NCI-H510A (cell line): ENCODE measurements at regions not wholly inside any gene's neighbourhood (a gene's known extent, or its start where the extent isn't known, plus 50 kb on each side); places are given as distances from the start of the nearest gene placed in this dataset.
"Not testable (repeated sequence)": the region's sequence is repeated elsewhere in the genome, so short reads cannot be mapped to it uniquely, and the experiment has no call there.

Experiments used
- DNase-seq: peaks from one replicate; lab custom pipeline; 2025; lab: John Stamatoyannopoulos, UW

DNA sequence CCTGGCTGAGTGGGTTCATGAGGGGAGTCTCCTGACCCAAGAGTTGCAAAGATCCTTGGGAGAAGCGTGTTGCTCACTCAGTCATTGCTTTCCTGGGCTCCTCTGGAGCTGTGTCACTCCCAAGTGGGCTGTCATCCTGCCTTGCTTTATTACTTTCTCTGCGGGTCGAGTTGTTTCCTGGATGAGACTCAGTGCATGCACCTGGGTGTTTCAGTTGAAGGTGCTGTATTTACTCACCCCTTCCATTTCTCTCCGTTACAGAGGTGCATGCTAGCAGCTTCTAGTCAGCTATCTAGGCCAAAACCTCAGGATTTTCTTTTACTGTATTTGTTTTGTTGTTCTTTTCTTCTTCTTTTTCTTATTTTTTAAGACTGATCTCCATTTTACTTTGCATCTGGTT lies 785.5 kb upstream of the EDIL3 start:
- no peak for DNase-seq

DNA sequence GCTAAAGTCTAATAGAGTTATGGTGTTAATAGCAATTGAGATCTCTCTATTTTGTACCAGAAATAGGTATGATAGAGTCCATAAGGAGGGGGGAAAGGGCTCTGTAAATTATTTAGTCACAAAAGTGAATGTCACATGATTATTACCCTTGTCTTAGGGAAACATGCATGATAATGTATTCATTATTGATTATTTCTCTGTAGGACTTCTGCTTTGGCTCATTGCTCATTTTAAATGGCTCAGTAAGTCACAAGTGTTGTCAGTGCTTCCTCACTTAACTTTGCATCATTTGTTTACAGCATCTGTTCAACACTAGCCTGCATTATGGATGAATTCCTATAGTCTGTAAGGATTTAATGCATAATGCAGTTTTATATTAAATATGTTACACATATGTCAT lies 788.8 kb upstream of the EDIL3 start:
- DNase-seq = no peak

DNA sequence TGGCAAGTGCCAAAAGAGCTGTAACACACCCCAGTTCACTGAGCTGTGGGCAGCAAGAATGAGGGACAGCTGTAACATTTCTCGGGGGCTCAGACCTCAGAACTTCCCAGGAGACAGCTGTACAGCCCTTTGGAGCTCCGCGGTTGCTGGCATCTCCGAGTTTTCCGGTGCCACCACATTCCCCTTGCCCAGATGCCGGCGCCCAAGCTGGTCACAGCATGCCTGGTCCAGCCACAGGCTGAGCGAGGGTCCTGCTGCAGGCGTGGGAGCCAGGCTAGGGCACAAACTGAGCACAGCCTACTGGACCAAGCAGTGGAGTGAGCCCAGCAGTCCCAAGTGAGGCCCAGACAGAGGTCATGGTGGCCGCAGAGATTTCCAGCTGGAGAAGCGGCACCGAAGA lies 797.7 kb upstream of the EDIL3 start:
- DNase-seq = no peak

DNA sequence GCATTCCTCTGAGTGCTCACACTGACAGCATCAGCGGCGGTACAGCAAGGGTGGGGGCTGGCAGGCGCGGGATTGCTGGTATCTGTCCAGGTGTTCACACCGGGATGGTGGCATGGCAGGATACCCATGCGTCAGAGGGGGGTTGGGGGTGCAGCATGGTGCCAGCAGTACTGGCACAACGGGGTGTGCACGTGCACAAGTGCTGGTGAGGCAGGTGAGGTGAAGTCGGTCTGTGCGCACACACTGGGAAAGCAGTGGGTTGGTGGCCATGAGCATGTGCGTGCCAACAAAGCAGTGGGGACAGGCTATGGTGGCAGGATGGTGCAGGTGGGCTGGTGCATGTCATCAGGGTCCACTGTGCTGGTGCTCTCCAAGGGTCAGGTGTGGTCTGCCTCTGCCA lies 819.6 kb upstream of the EDIL3 start:
- no peak for DNase-seq

DNA sequence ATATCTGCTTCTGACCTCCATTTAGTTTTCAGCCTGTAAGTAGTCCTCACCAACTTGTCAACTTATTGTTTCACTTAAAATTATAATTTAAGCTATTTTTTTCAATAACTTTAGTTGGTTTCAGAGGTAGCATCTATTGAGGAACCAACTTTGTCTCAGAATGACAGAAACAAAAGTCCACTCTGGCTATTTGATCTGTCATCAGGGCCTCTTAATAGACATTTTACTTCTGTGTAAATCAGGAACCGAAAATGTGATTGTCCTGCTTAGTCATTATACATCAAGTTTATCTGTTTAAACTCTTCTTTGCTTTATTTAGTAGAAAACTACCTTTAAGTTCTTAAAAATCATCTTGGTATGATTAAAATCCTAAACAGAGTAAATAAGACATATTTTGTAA lies 820.8 kb upstream of the EDIL3 start:
- DNase-seq = no peak

DNA sequence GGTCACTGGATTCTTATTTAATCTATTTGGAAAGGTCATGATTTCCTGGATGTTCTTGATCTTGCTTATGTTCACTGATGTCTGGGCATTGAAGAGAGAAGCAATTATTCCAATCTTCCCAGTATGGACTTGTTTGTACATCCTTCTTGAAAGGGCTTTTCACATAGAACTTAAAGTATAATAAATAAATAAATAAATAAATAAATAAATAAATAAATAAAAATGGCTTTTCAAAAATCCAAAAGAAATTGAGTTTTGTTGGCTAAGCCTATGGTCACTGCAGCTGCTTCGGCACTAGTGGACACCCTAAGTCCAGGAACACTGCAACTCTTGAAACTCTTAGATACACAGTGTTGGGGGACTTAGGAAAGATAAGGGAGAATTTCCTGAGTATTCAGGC lies 840.7 kb upstream of the EDIL3 start:
- DNase-seq = no peak

DNA sequence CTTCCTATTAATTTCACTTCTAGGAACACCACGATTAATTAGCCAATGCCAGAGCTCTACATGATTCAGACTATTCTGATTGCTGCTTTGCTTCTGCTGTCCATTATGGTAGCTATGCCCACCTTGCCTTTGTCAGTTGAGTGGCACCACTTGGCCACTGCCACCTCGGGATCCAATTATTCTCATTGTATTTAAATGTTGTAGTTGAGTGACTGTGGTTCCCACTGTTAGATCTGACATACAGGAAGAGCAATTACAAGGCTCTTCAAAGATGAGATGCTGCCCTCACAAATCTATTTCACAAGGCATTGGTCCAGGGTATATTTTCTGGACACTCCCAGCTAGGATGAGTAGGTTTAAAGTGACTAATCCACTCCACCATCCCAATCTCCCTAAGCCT lies 864.5 kb upstream of the EDIL3 start:
- no peak for DNase-seq

DNA sequence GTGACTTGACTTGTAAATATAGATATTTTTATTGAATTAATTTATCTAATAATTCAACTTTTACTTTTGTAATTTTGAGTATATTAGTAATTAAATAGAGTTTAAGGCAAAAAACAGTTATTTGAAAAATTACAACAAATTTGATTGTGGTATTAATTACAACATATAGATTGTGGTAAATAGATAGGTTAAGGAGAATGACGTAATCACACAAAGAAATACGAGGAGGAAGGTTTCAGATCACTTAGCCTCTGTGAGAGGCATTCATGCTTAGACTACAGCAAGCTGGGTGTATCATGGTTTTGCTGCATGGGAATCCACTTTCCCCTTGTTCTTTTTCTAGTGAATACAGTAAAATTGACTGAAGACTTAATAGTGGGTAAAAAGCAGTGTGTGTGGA lies 878.4 kb upstream of the EDIL3 start:
- no peak for DNase-seq

DNA sequence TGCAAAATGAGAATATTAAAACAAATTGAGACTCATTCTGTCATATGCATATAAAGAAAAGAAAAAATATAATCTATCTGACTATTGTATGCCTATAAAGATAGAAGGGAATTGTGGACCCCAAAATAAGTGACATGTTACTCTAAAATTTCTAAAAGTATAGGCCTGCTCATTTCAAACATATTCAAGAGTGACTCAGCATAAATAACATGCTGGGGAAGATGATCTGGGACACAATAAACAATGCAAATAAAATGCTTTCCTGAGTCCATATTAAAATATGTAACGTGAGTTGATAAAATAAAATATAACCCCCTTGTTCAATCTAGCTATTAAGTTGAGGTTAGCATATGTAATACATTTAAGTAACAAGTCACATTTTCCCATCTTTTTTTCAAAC lies 882.0 kb upstream of the EDIL3 start:
- no peak for DNase-seq

DNA sequence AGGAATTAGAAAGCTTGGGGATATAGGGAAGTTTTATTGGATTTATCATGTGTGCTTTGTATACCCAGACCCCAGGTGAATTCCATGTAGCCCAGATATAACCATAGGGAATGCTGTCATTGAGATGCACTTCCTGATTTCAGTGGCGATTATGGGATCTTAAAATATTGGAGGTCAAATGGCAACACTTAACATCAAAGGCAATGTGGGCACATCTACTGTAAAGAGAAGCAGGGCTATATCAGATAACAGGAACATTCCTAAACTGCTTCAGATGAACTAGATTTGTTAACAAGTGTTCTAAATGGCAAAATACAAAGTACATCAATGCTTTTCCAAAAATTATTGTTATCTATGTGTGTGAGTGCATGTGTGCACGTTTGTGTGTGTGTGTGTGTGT lies 883.5 kb upstream of the EDIL3 start:
- DNase-seq = no peak

DNA sequence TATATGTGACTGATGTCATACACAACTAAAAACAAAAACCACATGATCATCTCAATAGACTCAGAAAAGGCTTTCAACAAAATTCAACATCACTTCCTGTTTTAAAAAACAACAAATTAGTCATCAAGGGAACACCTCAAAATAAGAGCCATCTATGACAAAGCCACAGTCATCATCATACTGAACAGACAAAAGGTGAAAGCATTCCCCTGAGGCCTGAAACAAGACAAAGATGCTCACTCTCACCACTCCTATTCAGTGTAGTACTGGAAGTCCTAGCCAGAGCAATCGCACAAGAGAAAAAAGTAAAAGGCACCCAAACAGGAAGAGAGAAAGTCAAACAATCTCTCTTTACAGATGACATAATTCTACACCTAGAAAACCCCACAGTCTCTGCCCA lies 893.5 kb upstream of the EDIL3 start:
- DNase-seq = no peak

DNA sequence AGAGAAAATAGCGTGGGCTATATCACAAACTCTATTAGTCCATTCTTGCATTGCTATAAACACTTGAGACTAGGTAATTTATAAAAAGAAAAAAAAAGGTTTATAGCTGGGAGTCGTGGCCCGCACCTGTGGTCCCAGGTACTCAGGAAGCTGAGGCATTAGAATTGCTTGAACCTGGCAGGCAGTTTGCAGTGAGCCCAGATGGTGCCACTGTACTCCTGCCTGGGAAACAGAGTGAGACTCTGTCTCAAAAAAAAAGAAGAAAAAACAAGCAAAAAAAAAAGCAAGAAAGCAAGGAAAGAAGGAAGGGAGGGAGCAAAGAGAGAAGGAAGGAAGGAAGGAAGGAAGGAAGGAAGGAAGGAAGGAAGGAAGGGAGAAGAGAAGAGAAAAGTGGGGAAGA lies 904.2 kb upstream of the EDIL3 start:
- no peak for DNase-seq

DNA sequence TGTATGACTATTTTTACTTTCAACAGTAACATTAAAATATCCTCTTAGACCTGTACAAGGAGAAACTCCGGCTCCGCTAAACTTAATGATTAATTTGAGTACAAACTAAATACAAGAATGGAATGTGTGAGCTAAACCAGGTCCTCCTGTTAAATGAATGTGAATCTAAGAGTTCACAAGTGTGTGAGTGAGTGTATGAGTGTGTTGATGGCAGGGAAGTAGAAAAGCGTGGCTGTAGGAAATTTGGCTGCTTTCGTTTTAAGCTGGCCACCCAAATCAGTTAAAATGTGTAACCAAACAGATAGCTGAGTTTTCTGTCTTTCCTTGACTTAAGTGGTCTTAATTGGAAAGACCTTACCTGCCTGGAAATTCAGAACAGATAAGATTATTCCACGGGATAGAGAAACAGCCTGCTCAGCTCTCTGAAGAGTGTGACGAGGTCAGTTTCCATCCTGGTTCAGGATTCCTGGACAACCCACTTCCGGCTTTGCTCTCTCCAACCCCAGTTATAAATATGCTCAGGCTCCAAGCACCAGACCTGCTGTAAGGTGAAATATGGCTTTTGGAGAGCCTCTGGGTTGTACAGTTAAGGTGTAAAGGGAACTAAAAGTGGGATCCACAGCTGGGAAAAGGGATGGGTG lies 908.6 kb upstream of the EDIL3 start:
- no peak for DNase-seq

DNA sequence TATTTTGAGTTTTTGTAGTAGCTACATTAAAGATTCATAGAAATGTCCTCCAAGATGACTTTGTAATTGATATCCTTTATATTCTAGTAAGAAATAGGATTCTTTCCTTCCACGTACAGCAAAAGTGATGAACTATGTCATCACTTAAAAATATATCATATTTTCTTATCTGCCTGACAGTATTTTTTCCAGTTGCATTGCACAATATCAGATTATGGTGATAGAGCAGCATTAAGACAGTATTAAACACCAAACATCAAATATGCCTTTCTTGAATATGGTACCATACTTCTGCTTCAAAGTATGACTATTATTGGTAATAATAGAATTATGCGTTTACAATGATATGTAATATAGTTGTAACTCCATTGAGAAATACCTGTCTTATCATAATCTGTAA lies 919.8 kb upstream of the EDIL3 start:
- DNase-seq = no peak

DNA sequence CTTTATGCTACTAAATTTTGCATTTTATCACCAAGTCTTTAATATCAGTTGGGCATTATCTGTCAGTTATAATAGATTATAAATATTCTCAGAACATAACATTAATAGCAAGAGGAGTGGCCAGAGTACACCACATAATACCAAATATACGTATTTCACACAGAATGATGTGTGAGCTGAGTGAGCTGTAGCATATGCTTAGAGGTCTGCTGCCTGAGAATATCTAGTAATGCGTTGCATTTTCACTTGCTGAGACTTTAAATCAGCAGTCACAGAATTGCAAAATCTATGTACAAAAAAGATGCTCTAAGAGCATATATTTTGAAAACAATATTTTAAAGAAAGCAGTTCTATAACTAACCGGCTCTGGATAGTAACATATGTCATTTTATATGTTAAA lies 921.1 kb upstream of the EDIL3 start:
- no peak for DNase-seq

DNA sequence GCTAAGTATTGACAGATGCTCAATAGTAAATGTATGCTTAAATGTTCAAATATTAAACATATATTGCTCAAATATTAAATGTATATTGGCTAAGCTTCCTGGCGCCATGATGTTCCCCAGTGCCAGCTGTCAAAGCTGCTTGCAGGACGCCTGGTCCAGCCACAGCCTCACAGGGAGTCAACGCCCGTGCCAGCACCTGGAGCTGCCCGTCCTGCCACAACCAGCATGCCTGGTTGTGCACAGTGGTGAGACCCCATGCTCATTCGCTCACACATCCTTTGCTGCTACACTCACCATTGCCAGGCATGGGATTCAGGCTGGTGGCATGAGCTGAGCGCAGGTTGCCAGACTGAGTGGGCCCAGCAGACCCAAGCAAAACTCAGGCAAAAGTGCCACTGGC lies 926.9 kb upstream of the EDIL3 start:
- no peak for DNase-seq

DNA sequence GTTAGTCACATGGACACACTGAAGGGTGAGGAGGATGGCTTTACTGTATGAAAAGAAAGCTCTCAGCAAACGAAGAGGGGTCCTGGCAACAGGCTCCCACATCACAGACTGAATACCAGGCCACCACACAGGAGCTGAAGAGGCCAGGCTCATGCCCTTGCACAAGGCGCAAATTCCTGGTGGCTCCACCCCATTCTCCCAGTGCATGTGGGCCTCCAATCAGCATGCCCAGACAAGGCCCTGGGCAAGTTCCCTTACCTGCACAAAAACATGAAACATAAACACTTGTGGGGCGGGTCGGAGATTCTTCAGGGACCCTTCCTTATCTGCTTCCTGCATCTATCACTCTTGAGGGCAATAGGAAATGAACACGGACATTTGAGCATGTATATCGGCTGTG lies 935.8 kb upstream of the EDIL3 start:
- DNase-seq = no peak

DNA sequence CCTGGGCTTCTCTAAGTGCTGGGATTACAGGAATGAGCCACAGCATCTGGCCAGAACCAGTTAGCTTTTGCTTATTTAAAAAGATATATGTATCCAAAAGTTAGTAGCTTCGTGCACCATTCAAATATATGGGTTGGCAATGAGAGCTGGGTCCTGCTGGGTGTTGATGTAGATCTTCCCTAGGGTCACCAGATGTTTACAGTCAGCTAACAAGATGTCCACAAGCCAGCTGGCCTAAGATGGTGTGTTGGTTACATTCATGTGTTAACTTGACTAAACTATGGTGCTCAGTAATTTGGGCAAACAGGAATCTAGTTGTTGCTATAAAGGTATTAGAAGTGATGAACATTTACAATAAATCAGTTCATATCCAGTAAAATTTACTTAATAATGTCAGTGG lies 948.6 kb upstream of the EDIL3 start:
- DNase-seq = no peak

DNA sequence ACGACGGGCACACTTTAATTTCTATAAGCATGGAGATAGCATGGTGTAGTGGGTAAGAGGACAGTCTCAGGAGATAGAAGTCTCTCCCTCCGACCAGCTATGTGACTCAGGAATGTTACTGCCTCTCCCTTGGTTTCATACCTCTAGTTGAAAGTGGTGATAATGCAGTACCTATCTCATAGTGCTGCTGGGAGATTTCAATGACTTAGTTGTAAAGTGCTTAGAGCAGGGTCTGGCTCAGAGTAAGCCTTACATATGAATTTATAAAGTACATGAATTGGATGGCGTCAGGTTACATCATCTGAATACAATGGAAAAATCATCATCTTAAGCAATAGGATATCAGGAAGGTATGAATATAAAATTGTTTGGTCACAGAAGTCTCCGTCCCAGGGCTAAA lies 952.8 kb upstream of the EDIL3 start:
- no peak for DNase-seq

DNA sequence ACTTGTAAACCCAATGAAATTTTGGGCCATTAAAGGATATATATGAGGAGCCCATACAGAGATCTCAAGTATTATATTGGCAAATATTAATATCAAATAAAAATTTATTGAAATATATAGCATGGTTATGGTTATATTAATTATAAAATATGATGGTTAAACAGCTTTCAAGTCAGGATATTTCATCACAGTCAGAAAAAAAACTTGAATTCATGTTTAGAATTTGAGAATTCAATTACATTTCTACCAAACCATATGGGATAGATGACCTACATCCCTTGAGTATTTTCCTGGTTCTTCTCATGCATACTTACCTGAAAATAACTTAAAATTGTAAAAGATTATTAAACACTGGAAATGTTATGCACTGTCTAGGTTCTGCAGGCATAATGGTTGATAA lies 956.1 kb upstream of the EDIL3 start:
- no peak for DNase-seq

DNA sequence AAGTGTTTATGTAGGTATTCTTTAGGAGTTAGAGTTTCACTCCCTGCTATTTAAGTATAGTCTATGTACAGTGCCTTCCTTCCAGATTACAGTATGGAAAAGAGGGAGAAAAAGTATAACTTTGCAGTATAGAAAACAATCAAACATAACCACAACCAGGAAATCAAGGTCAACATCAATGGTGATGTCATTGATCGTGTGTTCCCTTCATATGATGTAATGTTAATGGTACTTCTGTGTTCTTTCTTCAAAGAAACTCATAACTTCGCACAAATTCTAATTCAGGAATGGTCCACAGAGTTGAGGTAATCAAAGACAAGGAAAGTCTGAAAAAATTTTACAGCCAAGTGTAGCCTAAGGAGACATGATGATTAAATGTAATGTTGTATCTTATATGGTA lies 961.1 kb upstream of the EDIL3 start:
- no peak for DNase-seq

DNA sequence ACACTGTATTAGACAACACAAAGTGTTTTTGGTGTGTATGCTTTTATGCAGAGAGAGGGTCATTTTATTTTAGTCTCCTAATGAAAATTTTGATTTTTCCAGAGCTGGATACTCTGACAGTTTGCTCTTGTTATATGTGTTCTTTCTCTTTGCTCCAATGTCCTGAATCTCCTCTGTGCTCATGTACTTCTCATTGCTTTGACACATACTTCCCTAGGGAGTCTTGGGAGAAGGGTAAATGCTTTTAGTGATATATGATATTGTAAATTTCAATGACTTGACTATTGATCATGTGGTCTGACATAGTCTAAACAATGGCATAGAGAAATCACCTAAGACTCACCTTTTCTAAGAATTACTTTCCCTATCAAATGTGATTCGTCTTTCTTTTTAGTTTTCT lies 972.6 kb upstream of the EDIL3 start:
- DNase-seq = no peak

DNA sequence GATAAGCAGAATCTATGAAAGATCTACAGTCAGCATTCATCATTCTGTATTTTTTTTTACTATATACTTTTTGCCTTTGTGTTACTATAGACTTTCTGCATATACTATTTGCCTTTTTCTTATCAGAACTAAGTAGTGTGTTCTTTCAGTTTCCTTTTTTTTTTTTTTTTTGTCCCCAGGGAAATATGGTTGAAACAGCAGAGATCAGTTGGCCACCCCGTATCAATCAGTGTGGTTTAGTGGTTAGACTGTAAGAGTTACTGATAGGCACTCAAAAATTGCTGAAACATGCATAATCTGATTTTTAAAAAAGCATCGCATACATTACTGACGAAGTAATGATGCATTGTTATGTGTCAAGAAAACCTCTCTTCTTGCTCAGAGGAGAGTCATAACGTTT lies 990.8 kb upstream of the EDIL3 start:
- DNase-seq = no peak

DNA sequence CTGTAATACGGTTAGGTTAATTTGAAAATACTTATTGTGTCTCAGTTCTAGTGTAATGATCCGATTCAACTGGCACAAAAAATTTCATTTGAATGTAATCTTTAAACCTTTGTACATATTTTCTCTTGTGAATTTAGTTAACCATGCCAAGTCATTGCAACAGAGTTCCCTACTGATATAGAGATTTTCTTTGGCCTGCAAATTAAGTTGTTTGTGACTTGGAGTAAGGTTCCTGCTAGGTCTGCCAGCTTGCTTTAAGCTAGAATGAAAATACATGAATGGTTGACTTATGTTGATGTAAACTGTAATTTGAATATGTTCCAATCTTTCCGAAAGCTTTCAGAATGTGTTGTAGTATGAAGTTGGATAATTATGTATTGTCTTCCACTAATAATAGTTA lies 1004.1 kb upstream of the EDIL3 start:
- no peak for DNase-seq

DNA sequence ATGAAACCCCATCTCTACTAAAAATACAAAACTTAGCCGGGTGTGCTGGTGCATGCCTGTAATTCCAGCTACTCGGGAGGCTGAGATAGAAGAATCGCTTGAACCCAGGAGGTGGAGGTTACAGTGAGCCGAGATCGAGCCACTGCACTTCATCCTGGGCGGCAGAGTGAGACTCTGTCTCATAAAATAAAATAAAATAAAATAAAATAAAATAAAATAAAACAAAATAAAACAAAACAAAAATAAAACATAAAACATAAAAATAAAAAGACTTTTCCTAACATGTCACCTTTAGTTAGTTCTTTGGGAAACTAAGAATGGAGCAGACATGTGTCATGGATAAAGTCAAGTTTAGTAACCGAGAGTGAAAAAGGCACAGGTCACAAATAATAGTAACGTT lies 1007.6 kb upstream of the EDIL3 start:
- DNase-seq = not testable (repeated sequence)
